ENCODE measurements at regions not wholly inside any gene's neighbourhood (a gene's known extent, or its start where the extent isn't known, plus 50 kb on each side); places are given as distances from the start of the nearest gene placed in this dataset.
"Not testable (repeated sequence)": the region's sequence is repeated elsewhere in the genome, so short reads cannot be mapped to it uniquely, and the experiment has no call there.

DNA sequence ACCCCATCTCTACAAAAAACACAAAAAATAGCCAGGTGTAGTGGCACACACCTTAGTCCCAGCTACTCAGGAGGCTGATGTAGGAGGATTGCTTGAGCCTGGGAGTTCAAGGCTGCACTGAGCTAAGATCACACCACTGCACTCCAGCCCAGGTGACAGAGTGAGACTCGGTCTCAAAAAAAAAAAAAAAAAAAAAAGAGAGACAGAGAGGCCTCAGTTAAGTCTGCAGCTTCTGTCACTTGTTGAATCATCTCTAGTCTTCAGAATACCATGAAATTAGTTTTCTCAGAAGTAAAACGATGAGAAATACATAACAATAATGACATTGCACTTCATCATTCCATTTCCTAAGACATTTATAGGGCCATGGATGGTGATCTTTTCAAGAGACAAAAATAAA is 118.0 kb downstream of the PPIAL4G start:
- TF ChIP-seq, protein P1, sequence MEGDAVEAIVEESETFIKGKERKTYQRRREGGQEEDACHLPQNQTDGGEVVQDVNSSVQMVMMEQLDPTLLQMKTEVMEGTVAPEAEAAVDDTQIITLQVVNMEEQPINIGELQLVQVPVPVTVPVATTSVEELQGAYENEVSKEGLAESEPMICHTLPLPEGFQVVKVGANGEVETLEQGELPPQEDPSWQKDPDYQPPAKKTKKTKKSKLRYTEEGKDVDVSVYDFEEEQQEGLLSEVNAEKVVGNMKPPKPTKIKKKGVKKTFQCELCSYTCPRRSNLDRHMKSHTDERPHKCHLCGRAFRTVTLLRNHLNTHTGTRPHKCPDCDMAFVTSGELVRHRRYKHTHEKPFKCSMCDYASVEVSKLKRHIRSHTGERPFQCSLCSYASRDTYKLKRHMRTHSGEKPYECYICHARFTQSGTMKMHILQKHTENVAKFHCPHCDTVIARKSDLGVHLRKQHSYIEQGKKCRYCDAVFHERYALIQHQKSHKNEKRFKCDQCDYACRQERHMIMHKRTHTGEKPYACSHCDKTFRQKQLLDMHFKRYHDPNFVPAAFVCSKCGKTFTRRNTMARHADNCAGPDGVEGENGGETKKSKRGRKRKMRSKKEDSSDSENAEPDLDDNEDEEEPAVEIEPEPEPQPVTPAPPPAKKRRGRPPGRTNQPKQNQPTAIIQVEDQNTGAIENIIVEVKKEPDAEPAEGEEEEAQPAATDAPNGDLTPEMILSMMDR (IDR thresholded peaks at IDR 0.05; ENCODE audit: low read length) = not testable (repeated sequence)
- not testable (repeated sequence) for TF ChIP-seq EZH2 (IDR thresholded peaks at IDR 0.05; ENCODE audit: borderline replicate concordance, low read length)
